Retinal pigment epithelial cell (primary cell): ENCODE measurements at regions not wholly inside any gene's neighbourhood (a gene's known extent, or its start where the extent isn't known, plus 50 kb on each side); places are given as distances from the start of the nearest gene placed in this dataset.

Source experiments
- DNase-seq: peaks from one replicate; pipeline ENCODE4 v3.0.0-alpha.2; 2010; ENCODE audit warnings: low read depth
- H3K4me3 ChIP-seq: 2 replicates; pipeline ENCODE4 v1.5.1; 2011; ENCODE audit warnings: mild to moderate bottlenecking, low read length, control low read depth, moderate library complexity
- CTCF ChIP-seq: conservative IDR thresholded peaks from 2 replicates; pipeline ENCODE4 v1.5.1; 2011; ENCODE audit warnings: low read depth, low read length, control low read depth, inconsistent platforms

GRCh38 chr6:51490101-51490500 lies 597.3 kb downstream of the PKHD1 start:
- no peak overlapping the region for H3K4me3 ChIP-seq
- TF ChIP-seq CTCF, result no peak
- no peak for DNase-seq

GRCh38 chr6:51494342-51494741 lies 593.1 kb downstream of the PKHD1 start:
- no peak for TF ChIP-seq CTCF
- DNase-seq, result no peak
- no peak overlapping the region for H3K4me3 ChIP-seq

DNA sequence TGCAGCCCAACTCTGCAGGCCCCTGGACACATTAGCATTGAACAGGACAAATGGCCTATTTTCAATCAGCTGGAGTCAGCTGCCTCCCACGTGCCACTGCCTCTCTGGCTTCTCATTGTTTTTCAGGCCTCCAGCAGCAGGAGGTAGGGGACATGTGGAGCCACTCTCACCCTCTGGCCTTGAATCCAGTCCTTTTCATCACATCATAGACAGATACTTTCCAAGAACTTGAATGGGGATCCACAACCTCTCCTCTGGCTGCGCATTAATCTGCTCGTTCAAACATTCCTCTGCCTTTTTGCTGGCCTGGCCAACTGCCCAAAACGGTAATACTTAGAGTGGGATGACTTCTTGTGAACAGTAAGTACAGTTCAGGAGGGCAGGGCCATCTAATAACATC lies 592.3 kb downstream of the PKHD1 start:
- H3K4me3 ChIP-seq, result no peak overlapping the region
- TF ChIP-seq CTCF, result no peak
- no peak for DNase-seq

GRCh38 chr6:51495610-51496396 lies 591.6 kb downstream of the PKHD1 start:
- H3K4me3 ChIP-seq, result no peak overlapping the region
- TF ChIP-seq CTCF, result no peak
- DNase-seq, result no peak

GRCh38 chr6:51502996-51503395 lies 584.4 kb downstream of the PKHD1 start:
- no peak for DNase-seq
- H3K4me3 ChIP-seq, result no peak overlapping the region
- TF ChIP-seq CTCF, result no peak

GRCh38 chr6:51505434-51505833 lies 582.0 kb downstream of the PKHD1 start:
- no peak for DNase-seq
- H3K4me3 ChIP-seq, result no peak overlapping the region
- no peak for TF ChIP-seq CTCF

DNA sequence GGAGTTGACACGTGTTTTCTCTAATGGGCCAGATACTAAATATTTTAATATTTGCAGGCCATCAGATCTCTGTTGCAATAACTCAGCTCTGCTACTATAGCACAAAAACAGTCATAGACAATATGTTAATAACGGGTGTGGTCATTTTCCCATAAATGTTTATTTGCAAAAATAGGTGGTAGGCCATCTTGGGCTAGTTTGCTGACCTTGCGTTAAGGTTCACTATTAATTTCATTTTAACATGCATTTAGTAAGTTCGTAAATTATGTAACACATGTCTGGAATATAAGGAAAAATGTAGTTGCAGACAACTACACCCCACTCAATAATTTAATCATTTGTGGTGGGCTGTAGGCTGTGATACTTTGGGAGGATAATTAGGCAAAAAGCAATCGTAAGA lies 577.8 kb downstream of the PKHD1 start:
- TF ChIP-seq CTCF, result no peak
- no peak overlapping the region for H3K4me3 ChIP-seq
- no peak for DNase-seq
